ENCODE measurements at regions not wholly inside any gene's neighbourhood (a gene's known extent, or its start where the extent isn't known, plus 50 kb on each side); places are given as distances from the start of the nearest gene placed in this dataset.

DNA sequence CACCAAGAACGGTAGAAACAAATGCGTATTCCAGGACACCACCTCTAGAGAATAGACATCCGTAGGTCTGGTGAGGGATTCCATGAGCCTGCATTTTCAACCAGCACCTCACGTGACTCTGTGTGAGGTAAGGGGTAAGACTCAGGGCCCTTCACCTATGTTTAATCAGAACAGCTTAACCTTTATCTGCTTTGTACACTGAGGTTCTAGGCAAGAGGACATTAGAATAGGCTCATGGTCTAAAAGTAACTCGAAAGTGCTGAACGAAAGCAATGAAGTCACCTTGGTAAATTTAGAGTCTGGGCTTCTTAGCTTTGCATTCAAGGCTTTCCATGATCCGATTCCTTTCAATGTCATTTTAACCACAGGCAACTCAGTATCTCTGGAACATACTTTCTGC is 270.5 kb upstream of the CADM1 start:
- H3K9me3 ChIP-seq = no peaks in the 10 kb centered on the region
- H3K4me3 ChIP-seq = no peak overlapping the region
- H3K36me3 ChIP-seq = no peaks in the 10 kb centered on the region
- no peaks in the 10 kb centered on the region for H3K27me3 ChIP-seq
- no peak for DNase-seq
- intact Hi-C loops (cut with DNase I) = no loop called here
- WGBS, 2 donors = 89% methylated on average over 7 of the region's 7 CpGs
- TF ChIP-seq POLR2A (IDR thresholded peaks at IDR 0.05) = no peak
- TF ChIP-seq, protein P1, sequence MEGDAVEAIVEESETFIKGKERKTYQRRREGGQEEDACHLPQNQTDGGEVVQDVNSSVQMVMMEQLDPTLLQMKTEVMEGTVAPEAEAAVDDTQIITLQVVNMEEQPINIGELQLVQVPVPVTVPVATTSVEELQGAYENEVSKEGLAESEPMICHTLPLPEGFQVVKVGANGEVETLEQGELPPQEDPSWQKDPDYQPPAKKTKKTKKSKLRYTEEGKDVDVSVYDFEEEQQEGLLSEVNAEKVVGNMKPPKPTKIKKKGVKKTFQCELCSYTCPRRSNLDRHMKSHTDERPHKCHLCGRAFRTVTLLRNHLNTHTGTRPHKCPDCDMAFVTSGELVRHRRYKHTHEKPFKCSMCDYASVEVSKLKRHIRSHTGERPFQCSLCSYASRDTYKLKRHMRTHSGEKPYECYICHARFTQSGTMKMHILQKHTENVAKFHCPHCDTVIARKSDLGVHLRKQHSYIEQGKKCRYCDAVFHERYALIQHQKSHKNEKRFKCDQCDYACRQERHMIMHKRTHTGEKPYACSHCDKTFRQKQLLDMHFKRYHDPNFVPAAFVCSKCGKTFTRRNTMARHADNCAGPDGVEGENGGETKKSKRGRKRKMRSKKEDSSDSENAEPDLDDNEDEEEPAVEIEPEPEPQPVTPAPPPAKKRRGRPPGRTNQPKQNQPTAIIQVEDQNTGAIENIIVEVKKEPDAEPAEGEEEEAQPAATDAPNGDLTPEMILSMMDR (IDR thresholded peaks at IDR 0.05) = no peak
- H3K27ac ChIP-seq = no peak overlapping the region
- H3K4me1 ChIP-seq = peaks cover 0 to 5% (median 0%) of the 10 kb centered on the region in 3 donors

DNA sequence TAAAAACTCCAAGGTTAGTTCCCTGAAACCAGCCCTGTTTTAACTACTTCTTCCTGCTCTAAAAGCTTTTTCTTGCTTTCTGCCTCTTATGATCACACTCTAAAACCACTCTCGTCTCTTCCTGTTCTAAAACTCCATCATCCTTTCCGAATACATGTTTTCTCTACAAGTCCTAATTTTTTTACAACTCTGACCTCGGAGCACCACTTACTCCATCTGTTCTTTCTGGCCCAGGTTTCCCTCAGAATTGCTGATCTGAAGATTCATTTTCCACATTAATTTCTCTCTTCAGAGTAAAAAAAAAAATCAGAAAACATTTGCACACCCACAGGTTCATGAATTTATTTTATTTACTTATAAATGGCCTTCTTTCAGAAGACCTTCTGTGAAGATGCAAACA is 265.7 kb upstream of the CADM1 start:
- 86 to 90% methylated on average over 3 of the region's 3 CpGs for WGBS, 2 donors
- no peaks in the 10 kb centered on the region for H3K27me3 ChIP-seq
- no peak overlapping the region for H3K4me3 ChIP-seq

DNA sequence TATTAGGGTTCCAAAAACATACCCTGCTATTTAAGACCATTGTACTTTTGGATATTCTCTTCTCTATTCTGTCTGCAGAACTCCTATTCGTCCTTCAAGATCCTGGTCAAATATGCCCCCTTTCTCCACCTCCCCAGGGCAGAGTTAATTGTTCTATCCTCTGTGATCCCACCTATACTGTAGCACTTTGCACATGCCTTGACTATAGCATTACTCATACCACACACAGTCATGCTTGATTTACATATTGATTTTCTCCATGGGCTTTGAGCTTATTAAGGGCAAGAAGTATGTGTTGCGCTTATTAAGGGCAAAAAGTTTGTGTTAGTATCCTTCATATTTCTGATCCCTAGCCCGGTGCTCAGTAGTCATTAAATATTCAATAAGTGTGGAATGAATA is 263.7 kb upstream of the CADM1 start:
- Histone ChIP-seq H3K27ac (no peak overlapping the region), H3K4me1 (peaks cover 0 to 7% (median 0%) of the 10 kb centered on the region in 3 donors), H3K4me3 (no peak overlapping the region), H3K36me3 (no peaks in the 10 kb centered on the region), H3K27me3 (no peaks in the 10 kb centered on the region), H3K9me3 (no peaks in the 10 kb centered on the region)
- intact Hi-C loops (cut with DNase I) = loop anchor here (10.0 kb wide), 1 partner anchor 263 kb away; the partner anchor contains the start of gene CADM1
- no peak for DNase-seq
- TF ChIP-seq, protein P1 (IDR thresholded peaks at IDR 0.05) = no peak
- no peak for TF ChIP-seq POLR2A (IDR thresholded peaks at IDR 0.05)
- 73 to 88% methylated on average over 3 of the region's 3 CpGs for WGBS, 2 donors

More for the DNA sequence above, 265.7 kb upstream of the CADM1 start:
- DNase-seq = no peak
- Histone ChIP-seq H3K36me3 (no peaks in the 10 kb centered on the region), H3K27ac (no peak overlapping the region), H3K9me3 (no peaks in the 10 kb centered on the region), H3K4me1 (peaks cover 0 to 12% (median 0%) of the 10 kb centered on the region in 3 donors)
- intact Hi-C loops (cut with DNase I) = loop anchor here (10.0 kb wide), 1 partner anchor 265 kb away; the partner anchor contains the start of gene CADM1
- TF ChIP-seq, protein P1 (IDR thresholded peaks at IDR 0.05) = no peak
- TF ChIP-seq POLR2A (IDR thresholded peaks at IDR 0.05) = no peak

DNA sequence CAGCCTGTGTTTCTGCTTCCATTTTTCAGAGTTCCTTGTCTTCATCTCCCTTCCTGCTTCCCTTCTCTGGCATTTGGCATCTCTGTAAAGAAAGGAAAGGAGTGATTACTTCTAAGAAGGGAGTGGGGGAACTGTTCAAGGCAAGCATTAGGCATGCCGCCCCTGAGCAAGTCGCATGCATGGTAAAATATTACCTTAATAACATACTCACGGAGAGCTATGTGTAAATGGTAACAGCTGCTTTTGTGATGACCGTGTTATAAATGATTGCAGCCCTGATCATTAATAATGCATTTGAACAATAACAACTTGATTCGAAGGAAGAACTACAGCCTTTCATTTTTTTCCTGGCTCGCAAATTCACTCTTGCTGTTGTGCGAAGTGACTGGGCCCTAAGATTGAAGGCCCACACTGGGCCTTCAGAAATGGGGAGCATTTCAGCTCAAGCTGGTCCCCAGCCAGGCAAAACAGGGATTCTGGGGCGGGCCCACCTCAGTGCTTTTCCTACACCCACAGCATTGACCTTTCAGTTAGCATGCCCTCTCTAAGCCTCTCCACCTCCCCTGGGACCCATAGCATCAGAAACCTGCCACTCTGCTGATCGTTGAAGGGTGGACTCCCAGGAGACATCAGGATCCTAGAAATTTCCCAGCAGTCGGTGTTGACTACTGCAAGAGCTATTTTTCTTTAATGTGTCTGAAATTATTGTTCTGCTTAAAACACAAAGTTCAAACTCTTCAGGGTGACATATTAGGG is 263.0 kb upstream of the CADM1 start:
- H3K27me3 ChIP-seq = no peaks in the 10 kb centered on the region
- no peak overlapping the region for H3K27ac ChIP-seq
- intact Hi-C loops (cut with DNase I) = loop anchor here (10.0 kb wide), 1 partner anchor 262 kb away; the partner anchor contains the start of gene CADM1
- DNase-seq = no peak
- peaks cover 0 to 7% (median 0%) of the 10 kb centered on the region in 3 donors for H3K4me1 ChIP-seq
- WGBS, 2 donors = 78 to 82% methylated on average over 10 of the region's 10 CpGs
- TF ChIP-seq, protein P1 (IDR thresholded peaks at IDR 0.05) = no peak
- no peak for TF ChIP-seq POLR2A (IDR thresholded peaks at IDR 0.05)
- H3K9me3 ChIP-seq = no peaks in the 10 kb centered on the region
- H3K4me3 ChIP-seq = no peak overlapping the region
- no peaks in the 10 kb centered on the region for H3K36me3 ChIP-seq

GRCh38 chr11:115766561-115766960 is 262.3 kb upstream of the CADM1 start:
- Histone ChIP-seq H3K4me3 (no peak overlapping the region), H3K9me3 (no peaks in the 10 kb centered on the region), H3K4me1 (peaks cover 3 to 10% (median 4%) of the 10 kb centered on the region in 3 donors), H3K27ac (no peak overlapping the region), H3K36me3 (no peaks in the 10 kb centered on the region), H3K27me3 (no peaks in the 10 kb centered on the region)
- no peak for TF ChIP-seq POLR2A (IDR thresholded peaks at IDR 0.05)
- TF ChIP-seq, protein P1 (IDR thresholded peaks at IDR 0.05) = no peak
- intact Hi-C loops (cut with DNase I) = loop anchor here (10.0 kb wide), 1 partner anchor 262 kb away; the partner anchor contains the start of gene CADM1
- DNase-seq = no peak
- 75 to 79% methylated on average over 4 of the region's 4 CpGs for WGBS, 2 donors

Data from esophagus squamous epithelium (tissue), 5 donors.